ELR (cell line): ENCODE measurements at regions not wholly inside any gene's neighbourhood (a gene's known extent, or its start where the extent isn't known, plus 50 kb on each side); places are given as distances from the start of the nearest gene placed in this dataset.
"Not testable (repeated sequence)": the region's sequence is repeated elsewhere in the genome, so short reads cannot be mapped to it uniquely, and the experiment has no call there.

ENCODE experiments used
- DNase-seq: peaks from one replicate; pipeline ENCODE4 v3.0.0-alpha.2; 2015; ENCODE audit warnings: low read depth

GRCh38 chr20:19874040-19874727 is 116.1 kb downstream of the RIN2 start:
- no peak for DNase-seq

- no peak for DNase-seq
These were observed 117.5 kb downstream of the RIN2 start for GRCh38 chr20:19875376-19876221.

GRCh38 chr20:19876828-19877460 is 118.9 kb downstream of the RIN2 start:
- no peak for DNase-seq

GRCh38 chr20:19879874-19880255 is 121.8 kb downstream of the RIN2 start:
- not testable (repeated sequence) for DNase-seq

GRCh38 chr20:19880256-19881079 is 122.4 kb downstream of the RIN2 start:
- DNase-seq, result peak; percentile 83

GRCh38 chr20:19881080-19881840 is 123.2 kb downstream of the RIN2 start:
- DNase-seq, result no peak

GRCh38 chr20:19881990-19882389 is 123.9 kb downstream of the RIN2 start:
- no peak for DNase-seq

- no peak for DNase-seq
These were observed 124.4 kb downstream of the RIN2 start for GRCh38 chr20:19882446-19882845.

- no peak for DNase-seq
These were observed 125.4 kb downstream of the RIN2 start for GRCh38 chr20:19883501-19883900.

GRCh38 chr20:19885594-19885938 is 127.5 kb downstream of the RIN2 start:
- DNase-seq, result no peak

- peak; percentile 55 for DNase-seq
These were observed 128.0 kb downstream of the RIN2 start for GRCh38 chr20:19885939-19886660.

GRCh38 chr20:19886661-19887288 is 128.7 kb downstream of the RIN2 start:
- DNase-seq, result peak; percentile 47

- DNase-seq, result no peak
These were observed 129.4 kb upstream of the NAA20 start for GRCh38 chr20:19887556-19888268.

- no peak for DNase-seq
These were observed 128.9 kb upstream of the NAA20 start for GRCh38 chr20:19888269-19888671.

- DNase-seq, result peak; percentile 67
These were observed 127.9 kb upstream of the NAA20 start for GRCh38 chr20:19889011-19889953.

- no peak for DNase-seq
These were observed 126.6 kb upstream of the NAA20 start for GRCh38 chr20:19890445-19891051.

- DNase-seq, result peak; percentile 55
These were observed 123.8 kb upstream of the NAA20 start for GRCh38 chr20:19893356-19893755.

- no peak for DNase-seq
These were observed 121.4 kb upstream of the NAA20 start for GRCh38 chr20:19895761-19896160.
